ENCODE measurements at regions not wholly inside any gene's neighbourhood (a gene's known extent, or its start where the extent isn't known, plus 50 kb on each side); places are given as distances from the start of the nearest gene placed in this dataset.

- DNase-seq: no peak
These were observed 668.7 kb downstream of the NR2F1-AS1 start for GRCh38 chr5:92912283-92912682.

- DNase-seq: no peak
These were observed 669.2 kb downstream of the NR2F1-AS1 start for GRCh38 chr5:92911851-92912250.

DNA sequence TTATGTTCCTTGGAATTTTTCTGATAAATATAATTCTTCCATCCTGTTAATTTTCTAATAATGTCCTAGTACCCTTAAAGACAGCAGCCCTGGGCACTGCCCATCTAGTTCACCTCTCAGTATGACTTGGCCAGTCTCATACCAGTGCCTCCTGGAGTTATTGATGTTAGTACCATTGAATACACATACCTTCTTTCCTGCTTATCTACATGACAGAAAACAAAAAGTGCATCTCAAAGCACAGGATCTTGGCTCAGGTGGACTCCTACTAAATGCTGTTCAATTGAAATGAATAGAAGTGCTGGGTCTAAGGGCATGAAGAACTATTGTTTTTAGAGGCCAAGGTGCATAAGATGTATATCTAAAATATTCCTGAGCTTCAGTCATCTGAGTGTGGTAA lies 669.7 kb downstream of the NR2F1-AS1 start:
- DNase-seq: no peak

- DNase-seq: peak; percentile 13
These were observed 671.4 kb downstream of the NR2F1-AS1 start for GRCh38 chr5:92909602-92909962.

DNA sequence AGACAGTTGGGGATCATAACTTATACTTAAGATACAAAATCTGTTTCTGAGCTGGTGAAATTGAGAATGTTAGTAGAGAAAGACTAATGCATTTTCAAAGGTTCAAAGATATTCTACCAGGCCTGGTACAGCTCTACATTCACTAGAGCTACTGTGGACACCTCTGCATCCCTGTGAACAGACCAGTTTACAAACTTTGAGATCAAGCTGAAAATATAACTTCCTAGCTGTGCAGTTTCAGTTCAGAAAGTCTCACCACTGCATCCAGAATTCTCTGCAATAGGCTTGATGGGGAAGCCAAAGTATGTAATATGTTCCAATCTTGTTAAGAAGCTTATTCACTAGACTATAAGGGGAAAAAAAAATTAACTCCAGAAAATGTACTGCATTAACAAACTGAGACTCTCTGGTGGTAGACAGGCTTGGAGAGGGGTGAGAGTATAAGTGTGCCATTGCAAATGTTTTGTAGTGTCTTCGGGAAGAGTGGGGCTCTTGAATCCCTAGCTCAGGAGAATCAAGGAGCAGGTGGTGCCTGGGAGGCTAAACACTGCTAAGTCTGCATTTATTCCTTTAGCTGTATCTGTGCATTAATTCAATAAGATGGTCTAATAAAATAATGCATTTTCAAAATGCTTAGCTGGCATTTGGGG lies 671.9 kb downstream of the NR2F1-AS1 start:
- no peak for DNase-seq

GRCh38 chr5:92907938-92908606 lies 672.9 kb downstream of the NR2F1-AS1 start:
- no peak for DNase-seq

DNA sequence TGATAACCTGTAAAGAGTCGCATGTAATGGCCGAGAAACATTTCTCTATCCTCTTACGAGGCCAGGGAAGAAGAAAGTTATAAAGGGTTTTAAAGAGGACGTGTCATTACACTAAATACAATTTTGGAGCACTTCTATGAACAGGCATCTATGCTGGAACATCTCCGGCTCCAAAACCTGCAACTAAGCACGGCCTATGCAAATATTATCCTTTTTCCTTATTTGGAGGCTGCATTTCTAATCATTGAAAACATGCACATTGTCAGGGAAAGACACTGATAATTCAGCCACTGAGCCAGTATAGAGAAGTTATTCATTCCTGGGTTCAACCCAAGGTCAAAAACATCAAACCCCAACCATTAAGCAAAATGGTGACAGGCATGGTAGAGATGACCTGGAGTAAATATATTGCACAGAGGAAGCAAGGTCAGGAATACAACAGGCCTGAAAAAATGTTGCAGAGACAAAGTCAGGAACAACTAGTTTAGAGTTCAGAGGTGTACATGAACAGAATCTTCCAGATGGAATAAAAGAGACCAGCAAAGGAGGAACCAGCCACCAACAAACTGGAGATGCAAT lies 674.1 kb downstream of the NR2F1-AS1 start:
- no peak for DNase-seq

DNA sequence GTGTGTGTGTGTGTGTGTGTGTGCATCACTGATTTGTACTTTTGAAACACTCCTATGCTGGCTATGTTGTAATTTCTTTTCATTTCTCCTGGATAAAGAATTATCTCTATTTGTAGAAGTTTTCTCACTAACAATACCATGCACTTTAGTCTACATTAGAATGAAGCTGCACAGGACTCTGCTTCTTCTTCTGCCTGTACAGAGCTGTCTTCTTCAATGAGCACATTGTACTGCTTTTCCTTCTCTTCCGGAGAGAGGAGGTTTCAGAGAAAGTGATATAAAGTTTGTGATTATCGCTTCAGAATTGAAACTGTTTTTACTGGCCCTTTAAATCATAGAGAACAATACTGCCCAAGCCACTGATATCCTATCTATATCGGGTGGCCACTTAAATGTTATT lies 677.0 kb downstream of the NR2F1-AS1 start:
- DNase-seq: no peak

DNA sequence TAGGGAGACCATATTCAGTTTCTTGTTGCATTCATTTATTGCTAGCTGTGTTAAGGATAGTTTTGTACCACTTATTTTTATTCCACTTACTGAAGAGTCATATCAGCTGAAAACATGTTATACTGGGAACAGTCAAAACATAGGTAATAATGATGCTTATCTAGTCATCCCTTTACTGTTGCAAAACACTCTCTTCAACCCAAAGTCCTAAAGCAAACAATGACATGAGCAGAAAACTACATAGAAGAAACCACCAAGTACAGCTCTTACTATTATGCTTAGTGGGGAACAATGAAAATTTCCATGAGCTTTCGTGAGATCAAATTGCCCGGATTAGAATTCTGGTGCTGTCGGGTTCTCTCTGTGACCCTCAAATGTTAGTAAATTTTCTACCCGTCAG lies 681.4 kb downstream of the NR2F1-AS1 start:
- DNase-seq: no peak

- DNase-seq: no peak
These were observed 684.3 kb downstream of the NR2F1-AS1 start for GRCh38 chr5:92896722-92897121.

GRCh38 chr5:92890841-92891244 lies 690.2 kb downstream of the NR2F1-AS1 start:
- DNase-seq: no peak

GRCh38 chr5:92889140-92889539 lies 691.9 kb downstream of the NR2F1-AS1 start:
- no peak for DNase-seq

DNA sequence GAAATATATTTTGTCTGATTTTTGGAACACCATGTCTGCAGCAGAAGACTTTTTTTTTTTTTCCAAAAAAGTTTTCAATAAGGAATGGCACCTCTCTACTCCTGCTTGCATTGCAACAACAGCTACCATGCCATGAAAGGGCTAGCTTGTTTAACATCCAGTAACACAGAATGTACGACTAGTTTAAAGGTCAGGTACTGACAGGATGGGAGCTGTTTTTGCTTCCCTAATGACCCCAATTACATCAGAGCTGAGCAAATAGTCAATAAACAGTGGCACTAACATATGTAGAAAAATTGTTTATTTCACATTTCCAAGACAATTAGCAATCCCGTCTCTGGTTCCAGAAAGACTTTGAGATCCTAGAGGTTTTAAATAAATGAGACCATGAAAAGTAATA lies 693.8 kb downstream of the NR2F1-AS1 start:
- DNase-seq: no peak

- DNase-seq: no peak
These were observed 694.3 kb downstream of the NR2F1-AS1 start for GRCh38 chr5:92886751-92887150.

- DNase-seq: no peak
These were observed 695.1 kb downstream of the NR2F1-AS1 start for GRCh38 chr5:92885950-92886349.

- no peak for DNase-seq
These were observed 696.5 kb downstream of the NR2F1-AS1 start for GRCh38 chr5:92884469-92884868.

- no peak for DNase-seq
These were observed 701.0 kb downstream of the NR2F1-AS1 start for GRCh38 chr5:92879806-92880543.

DNA sequence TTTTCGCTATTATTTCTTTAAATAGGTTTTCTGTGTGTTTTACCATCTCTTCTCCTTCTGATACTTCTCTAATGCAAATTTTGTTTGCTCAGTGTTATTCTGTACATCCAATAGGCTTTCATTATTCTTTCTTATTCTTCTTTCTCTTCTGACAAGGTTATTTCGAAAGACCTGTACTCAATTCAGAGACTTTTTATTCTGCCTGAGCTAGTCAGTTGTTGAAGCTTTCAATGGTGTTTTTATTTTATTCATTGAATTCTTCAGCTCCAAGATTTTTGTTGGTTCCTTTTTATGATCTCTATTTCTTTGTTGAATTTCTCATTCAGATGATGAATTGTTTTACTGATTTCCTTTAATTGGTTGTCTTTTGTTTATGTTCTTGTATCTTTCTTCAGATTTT lies 706.2 kb downstream of the NR2F1-AS1 start:
- DNase-seq: no peak

DNA sequence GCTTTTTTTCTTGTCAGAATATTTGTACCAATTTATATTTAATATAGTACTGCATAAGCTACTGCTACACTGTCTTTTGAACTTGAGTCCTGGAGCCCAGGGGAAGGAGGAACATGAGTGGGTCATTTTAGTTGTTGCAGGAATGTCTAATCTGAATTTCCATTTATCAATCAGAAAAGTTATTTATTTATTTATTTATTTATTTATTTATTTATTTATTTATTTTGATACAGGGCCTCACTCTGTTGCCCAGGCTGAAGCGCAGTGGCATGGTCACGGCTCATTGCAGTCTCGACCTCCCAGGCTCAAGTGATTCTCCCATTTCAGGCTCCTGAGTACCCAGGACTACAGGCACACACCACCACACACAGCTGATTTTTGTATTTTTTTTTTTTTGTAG lies 712.6 kb downstream of the NR2F1-AS1 start:
- DNase-seq: no peak

DNA sequence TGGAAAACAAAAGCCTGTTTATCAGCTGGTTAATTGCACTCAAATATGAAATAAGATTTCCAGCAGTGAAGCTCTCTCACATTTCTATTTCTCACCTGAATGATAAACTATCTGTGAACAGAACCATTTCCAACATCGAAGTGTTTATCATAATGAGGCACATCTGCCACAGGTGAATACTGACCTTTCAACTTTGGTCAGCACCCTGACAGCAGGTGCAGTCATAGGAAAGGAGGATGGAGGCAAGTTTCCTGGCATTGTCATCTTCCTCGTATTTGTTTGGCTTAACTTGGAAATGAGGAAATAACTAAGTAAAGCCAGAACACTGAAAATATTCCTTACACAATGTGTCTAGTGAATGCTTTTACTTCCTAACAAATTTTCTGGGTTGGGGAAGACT lies 716.4 kb downstream of the NR2F1-AS1 start:
- no peak for DNase-seq

DNA sequence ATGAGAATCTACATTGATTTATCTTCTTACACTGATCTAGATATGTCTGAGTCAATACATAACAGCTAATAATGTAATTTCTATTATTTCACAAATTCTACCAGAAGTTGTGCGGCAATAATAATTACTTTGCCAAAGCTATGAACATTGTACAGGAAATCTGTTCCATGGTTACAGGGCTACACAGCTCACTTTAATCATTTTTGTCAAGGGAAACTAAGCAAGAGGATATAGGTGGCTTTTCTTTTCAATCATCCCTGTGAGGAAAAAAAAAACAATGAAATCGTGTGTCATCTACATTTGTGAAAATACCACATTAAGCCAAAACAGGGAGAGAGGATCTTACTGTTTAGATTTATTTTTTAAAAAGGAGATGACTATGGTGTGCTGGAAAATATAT lies 717.4 kb downstream of the NR2F1-AS1 start:
- DNase-seq: no peak

- no peak for DNase-seq
These were observed 719.3 kb downstream of the NR2F1-AS1 start for GRCh38 chr5:92861531-92862285.

DNA sequence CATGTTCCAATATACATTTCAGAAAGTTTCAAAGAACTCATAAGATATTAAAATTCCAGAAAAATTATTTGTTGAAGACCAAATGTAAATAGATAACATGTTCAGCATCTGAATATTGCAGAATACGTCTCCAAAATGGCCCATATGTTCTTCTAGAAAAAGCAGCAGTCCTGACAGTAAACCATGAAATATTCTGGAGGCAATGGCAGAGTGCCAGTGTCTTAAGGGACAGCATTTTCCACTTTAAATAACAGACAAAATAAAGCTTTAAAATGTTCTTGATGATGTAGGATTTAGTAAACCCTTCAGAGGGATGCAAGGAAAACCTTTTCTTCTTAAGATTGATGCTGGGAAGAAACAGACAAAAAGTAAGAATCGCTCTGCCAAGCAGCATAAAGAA lies 721.0 kb downstream of the NR2F1-AS1 start:
- no peak for DNase-seq
